ENCODE measurements at regions not wholly inside any gene's neighbourhood (a gene's known extent, or its start where the extent isn't known, plus 50 kb on each side); places are given as distances from the start of the nearest gene placed in this dataset.

GRCh38 chr20:61168605-61169004 is 83.5 kb upstream of the CDH4 start:
- TF ChIP-seq CTCF (IDR thresholded peaks at IDR 0.05; ENCODE audit: insufficient read depth, low read length) (no peak), GABPA (IDR thresholded peaks at IDR 0.05; ENCODE audit: low read depth) (no peak), POLR2AphosphoS5 (IDR thresholded peaks at IDR 0.05; ENCODE audit: low read depth) (no peak), REST (IDR thresholded peaks at IDR 0.05; ENCODE audit: insufficient replicate concordance, low read depth) (no peak), SPI1 (IDR thresholded peaks at IDR 0.05; ENCODE audit: borderline replicate concordance, low read depth) (no peak)

All from HL-60 (cell line).